Neural crest cell (in vitro differentiated cells): ENCODE measurements at regions not wholly inside any gene's neighbourhood (a gene's known extent, or its start where the extent isn't known, plus 50 kb on each side); places are given as distances from the start of the nearest gene placed in this dataset.
"Not testable (repeated sequence)": the region's sequence is repeated elsewhere in the genome, so short reads cannot be mapped to it uniquely, and the experiment has no call there.

Source experiments
- DNase-seq: peaks from one replicate; pipeline ENCODE4 v3.0.0; 2021; ENCODE audit warnings: low read depth, mixed read lengths, low spot score
- H3K27ac Mint-ChIP-seq: one replicate; pipeline ENCODE4 v1.8.0; 2021; ENCODE audit warnings: mild to moderate bottlenecking, mixed read lengths; ENCODE audit not compliant: unreplicated experiment
- H3K27me3 Mint-ChIP-seq: 2 replicates; pipeline ENCODE4 v1.8.0; 2021; ENCODE audit warnings: low read depth, mild to moderate bottlenecking, mixed read lengths
- H3K36me3 Mint-ChIP-seq: 2 replicates; pipeline ENCODE4 v1.8.0; 2021; ENCODE audit warnings: low read depth, mild to moderate bottlenecking, mixed read lengths
- H3K4me1 Mint-ChIP-seq: 2 replicates; pipeline ENCODE4 v1.8.0; 2021; ENCODE audit warnings: mixed read lengths
- H3K4me3 Mint-ChIP-seq: one replicate; pipeline ENCODE4 v1.8.0; 2021; ENCODE audit warnings: mild to moderate bottlenecking, mixed read lengths
- H3K9me3 Mint-ChIP-seq: 2 replicates; pipeline ENCODE4 v1.8.0; 2021; ENCODE audit warnings: mixed read lengths
- TF ChIP-seq, protein P1 (sequence below): fragments of 200-600 bp; sonication (generic); conservative IDR thresholded peaks from 2 replicates; pipeline ENCODE4 v1.5.0; 2021; ENCODE audit warnings: antibody characterized with exemption, mild to moderate bottlenecking

GRCh38 chr10:28480628-28480965, 52.3 kb upstream of the WAC start:
- Mint-ChIP-seq H3K4me3 (no peak overlapping the region), H3K27me3 (no peaks in the 10 kb centered on the region), H3K36me3 (no peaks in the 10 kb centered on the region), H3K27ac (no peak overlapping the region), H3K4me1 (peaks cover 6% of the 10 kb centered on the region), H3K9me3 (peaks cover 3% of the 10 kb centered on the region)
- DNase-seq = no peak
- TF ChIP-seq, protein P1, sequence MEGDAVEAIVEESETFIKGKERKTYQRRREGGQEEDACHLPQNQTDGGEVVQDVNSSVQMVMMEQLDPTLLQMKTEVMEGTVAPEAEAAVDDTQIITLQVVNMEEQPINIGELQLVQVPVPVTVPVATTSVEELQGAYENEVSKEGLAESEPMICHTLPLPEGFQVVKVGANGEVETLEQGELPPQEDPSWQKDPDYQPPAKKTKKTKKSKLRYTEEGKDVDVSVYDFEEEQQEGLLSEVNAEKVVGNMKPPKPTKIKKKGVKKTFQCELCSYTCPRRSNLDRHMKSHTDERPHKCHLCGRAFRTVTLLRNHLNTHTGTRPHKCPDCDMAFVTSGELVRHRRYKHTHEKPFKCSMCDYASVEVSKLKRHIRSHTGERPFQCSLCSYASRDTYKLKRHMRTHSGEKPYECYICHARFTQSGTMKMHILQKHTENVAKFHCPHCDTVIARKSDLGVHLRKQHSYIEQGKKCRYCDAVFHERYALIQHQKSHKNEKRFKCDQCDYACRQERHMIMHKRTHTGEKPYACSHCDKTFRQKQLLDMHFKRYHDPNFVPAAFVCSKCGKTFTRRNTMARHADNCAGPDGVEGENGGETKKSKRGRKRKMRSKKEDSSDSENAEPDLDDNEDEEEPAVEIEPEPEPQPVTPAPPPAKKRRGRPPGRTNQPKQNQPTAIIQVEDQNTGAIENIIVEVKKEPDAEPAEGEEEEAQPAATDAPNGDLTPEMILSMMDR = no peak

DNA sequence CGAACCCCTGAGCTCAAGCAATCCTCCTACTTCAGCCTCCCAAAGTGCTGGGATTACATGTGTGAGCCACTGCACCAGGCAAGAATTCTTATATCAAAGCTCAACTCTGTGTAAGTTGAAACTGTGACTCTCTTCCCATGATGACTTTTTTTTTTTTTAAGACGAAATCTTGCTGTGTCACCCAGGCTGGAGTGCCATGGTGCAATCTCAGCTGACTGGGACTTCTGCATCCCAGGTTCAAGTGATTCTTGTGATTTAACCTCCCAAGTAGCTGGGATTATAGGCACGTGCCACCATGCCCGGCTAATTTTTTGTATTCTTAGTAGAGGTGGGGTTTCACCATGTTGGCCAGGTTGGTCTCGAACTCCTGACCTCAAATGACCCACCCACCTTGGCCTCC, 51.6 kb upstream of the WAC start:
- not testable (repeated sequence) for DNase-seq, H3K4me3 Mint-ChIP-seq, H3K36me3 Mint-ChIP-seq, H3K4me1 Mint-ChIP-seq, H3K9me3 Mint-ChIP-seq, H3K27me3 Mint-ChIP-seq, H3K27ac Mint-ChIP-seq

DNA sequence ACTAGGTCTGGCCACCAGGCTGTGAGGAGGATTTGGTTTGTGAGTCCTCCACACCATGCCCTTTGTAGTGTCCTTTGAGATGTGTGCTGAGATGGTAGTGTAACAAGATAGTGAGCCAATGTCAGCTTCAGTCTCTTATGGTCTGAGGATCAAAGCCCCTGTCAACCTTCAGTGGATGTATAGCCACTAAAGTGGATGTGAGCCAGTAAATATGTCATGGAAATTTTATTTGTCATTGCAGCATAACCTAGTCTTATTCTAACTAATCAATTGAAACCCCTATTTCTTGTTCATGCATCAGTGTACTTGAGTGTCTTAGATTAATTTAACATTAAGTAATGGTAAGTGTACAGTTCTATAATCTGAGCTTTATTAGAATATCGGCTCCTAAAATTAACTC, 51.0 kb upstream of the WAC start:
- Mint-ChIP-seq H3K36me3 (no peaks in the 10 kb centered on the region), H3K4me3 (no peak overlapping the region), H3K9me3 (peaks cover 2% of the 10 kb centered on the region), H3K27ac (no peak overlapping the region), H3K4me1 (peaks cover 6% of the 10 kb centered on the region), H3K27me3 (no peaks in the 10 kb centered on the region)
- DNase-seq = no peak
- TF ChIP-seq, protein P1 = no peak
